Liver (tissue), 2 donors: ENCODE measurements at regions not wholly inside any gene's neighbourhood (a gene's known extent, or its start where the extent isn't known, plus 50 kb on each side); places are given as distances from the start of the nearest gene placed in this dataset.

Experiments used
- RAD21 ChIP-seq, 2 donors: IDR thresholded peaks; 2 replicates each; pipeline ENCODE4 v1.6.1; 2016; ENCODE audit warnings: antibody characterized with exemption in 2 of 2, mild to moderate bottlenecking in 2 of 2
- TF ChIP-seq, protein P1 (sequence below): IDR thresholded peaks from 2 replicates; pipeline ENCODE4 v1.6.1; 2016; ENCODE audit warnings: antibody characterized with exemption, mild to moderate bottlenecking
- donor health status: healthy.

GRCh38 chr12:87660987-87661774 lies 368.0 kb downstream of the C12orf50 start:
- TF ChIP-seq, protein P1, sequence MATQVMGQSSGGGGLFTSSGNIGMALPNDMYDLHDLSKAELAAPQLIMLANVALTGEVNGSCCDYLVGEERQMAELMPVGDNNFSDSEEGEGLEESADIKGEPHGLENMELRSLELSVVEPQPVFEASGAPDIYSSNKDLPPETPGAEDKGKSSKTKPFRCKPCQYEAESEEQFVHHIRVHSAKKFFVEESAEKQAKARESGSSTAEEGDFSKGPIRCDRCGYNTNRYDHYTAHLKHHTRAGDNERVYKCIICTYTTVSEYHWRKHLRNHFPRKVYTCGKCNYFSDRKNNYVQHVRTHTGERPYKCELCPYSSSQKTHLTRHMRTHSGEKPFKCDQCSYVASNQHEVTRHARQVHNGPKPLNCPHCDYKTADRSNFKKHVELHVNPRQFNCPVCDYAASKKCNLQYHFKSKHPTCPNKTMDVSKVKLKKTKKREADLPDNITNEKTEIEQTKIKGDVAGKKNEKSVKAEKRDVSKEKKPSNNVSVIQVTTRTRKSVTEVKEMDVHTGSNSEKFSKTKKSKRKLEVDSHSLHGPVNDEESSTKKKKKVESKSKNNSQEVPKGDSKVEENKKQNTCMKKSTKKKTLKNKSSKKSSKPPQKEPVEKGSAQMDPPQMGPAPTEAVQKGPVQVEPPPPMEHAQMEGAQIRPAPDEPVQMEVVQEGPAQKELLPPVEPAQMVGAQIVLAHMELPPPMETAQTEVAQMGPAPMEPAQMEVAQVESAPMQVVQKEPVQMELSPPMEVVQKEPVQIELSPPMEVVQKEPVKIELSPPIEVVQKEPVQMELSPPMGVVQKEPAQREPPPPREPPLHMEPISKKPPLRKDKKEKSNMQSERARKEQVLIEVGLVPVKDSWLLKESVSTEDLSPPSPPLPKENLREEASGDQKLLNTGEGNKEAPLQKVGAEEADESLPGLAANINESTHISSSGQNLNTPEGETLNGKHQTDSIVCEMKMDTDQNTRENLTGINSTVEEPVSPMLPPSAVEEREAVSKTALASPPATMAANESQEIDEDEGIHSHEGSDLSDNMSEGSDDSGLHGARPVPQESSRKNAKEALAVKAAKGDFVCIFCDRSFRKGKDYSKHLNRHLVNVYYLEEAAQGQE: no peak
- TF ChIP-seq RAD21 (IDR thresholded peaks at IDR 0.05): no peak
